GM18505 (cell line): ENCODE measurements at regions not wholly inside any gene's neighbourhood (a gene's known extent, or its start where the extent isn't known, plus 50 kb on each side); places are given as distances from the start of the nearest gene placed in this dataset.
"Not testable (repeated sequence)": the region's sequence is repeated elsewhere in the genome, so short reads cannot be mapped to it uniquely, and the experiment has no call there.

Source experiments
- ATAC-seq: cut with Tn5 transposase; IDR thresholded peaks from one replicate; pipeline ENCODE4 v1.9.1; 2021; ENCODE audit not compliant: unreplicated experiment
- POLR2A ChIP-seq: IDR thresholded peaks from 4 replicates; pipeline ENCODE4 v1.6.1; 2011; ENCODE audit warnings: borderline replicate concordance; ENCODE audit not compliant: insufficient read depth, insufficient read length; ENCODE audit errors: extremely low read depth

DNA sequence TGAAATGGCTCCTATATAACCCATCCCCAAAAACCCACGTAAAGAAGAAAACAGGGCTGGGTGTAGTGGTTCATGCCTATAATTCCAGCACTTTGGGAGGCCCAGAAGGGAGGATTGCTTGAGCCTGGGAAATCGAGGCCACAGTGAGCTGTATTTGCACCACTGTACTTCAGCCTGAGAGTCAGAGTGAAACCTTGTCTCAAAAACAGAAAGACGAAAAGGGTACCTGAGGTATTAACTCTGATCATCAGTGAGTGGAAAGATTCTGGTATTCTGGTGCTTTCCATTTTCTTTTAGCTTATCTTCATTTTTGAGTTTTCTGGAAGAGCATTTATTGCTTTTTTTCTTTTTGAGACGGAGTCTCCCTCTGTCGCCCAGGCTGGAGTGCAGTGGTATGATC is 110.6 kb upstream of the PRKX start:
- ATAC-seq: not testable (repeated sequence)

- no peak for ATAC-seq
- TF ChIP-seq POLR2A: no peak
Observed at GRCh38 chrX:3820167-3820566, 106.7 kb upstream of the PRKX start.

DNA sequence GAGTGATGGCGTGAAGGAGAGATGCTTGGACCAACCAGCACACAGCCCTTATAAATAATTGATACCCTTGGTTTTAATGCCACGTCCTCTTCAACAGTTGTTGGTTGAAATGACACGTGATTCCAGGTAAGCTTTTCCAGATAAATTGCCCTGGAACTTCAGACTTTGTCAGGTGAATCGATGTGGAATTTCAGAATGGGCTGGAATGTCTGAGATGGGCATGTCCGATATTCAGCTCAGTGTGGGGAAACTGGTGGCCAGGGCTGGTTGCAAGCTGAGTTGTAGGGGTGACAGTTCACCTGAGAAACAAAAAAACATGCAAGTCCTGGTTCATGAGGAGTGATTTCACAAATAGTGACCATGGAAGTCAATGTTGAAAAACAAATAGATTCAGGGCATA is 104.0 kb upstream of the PRKX start:
- not testable (repeated sequence) for ATAC-seq

DNA sequence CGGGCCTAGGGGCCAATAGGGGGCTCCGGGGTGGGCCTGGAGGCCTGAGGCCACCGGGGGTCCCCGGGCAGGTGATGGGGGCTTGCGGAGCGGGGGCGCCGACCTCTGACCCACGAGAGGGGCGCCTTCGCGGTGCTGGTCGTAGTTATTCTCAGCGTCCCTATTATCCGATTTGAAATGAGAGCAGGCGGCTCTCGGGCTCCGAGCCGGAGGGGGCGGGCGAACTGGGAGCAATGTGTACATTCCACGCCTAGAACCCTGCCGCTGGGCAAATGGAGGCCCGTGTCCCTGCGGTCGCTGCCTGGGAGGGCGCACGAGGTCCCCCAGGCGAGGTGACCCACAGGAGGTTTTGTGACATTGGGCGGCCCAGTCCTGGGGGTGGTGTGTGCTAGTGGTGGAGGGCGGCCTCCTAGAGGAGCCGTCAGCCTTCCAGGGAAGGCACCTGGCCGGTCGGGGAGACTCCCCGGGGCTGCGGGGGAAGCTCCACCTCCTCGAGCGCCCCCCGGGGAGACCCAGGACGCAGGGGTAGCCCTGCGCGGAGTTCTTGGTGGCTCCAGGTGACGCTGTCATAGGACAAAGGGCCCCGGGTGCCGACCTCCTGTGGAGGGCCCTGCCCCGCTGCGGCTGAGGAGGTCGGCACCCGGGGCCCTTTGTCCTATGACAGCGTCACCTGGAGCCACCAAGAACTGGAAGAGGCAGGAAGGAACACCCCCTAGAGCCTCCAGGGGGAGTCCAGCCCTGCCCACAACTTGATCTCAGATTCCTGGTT is 102.6 kb upstream of the PRKX start:
- TF ChIP-seq POLR2A: peak; percentile 43
- peak; percentile 10 for ATAC-seq

GRCh38 chrX:3811331-3812311 is 98.2 kb upstream of the PRKX start:
- no peak for TF ChIP-seq POLR2A
- ATAC-seq: no peak

- no peak for ATAC-seq
- TF ChIP-seq POLR2A: no peak
Observed at GRCh38 chrX:3807906-3808305, 94.5 kb upstream of the PRKX start.

GRCh38 chrX:3806630-3807029 is 93.2 kb upstream of the PRKX start:
- no peak for TF ChIP-seq POLR2A
- ATAC-seq: no peak

GRCh38 chrX:3803713-3804112 is 90.3 kb upstream of the PRKX start:
- no peak for ATAC-seq
- TF ChIP-seq POLR2A: no peak

GRCh38 chrX:3803305-3803704 is 89.9 kb upstream of the PRKX start:
- ATAC-seq: no peak
- TF ChIP-seq POLR2A: no peak

GRCh38 chrX:3795411-3795810 is 82.0 kb upstream of the PRKX start:
- not testable (repeated sequence) for ATAC-seq

GRCh38 chrX:3791449-3791848 is 78.0 kb upstream of the PRKX start:
- no peak for TF ChIP-seq POLR2A
- ATAC-seq: no peak

- ATAC-seq: no peak
- no peak for TF ChIP-seq POLR2A
Observed at GRCh38 chrX:3788494-3789233, 75.2 kb upstream of the PRKX start.

DNA sequence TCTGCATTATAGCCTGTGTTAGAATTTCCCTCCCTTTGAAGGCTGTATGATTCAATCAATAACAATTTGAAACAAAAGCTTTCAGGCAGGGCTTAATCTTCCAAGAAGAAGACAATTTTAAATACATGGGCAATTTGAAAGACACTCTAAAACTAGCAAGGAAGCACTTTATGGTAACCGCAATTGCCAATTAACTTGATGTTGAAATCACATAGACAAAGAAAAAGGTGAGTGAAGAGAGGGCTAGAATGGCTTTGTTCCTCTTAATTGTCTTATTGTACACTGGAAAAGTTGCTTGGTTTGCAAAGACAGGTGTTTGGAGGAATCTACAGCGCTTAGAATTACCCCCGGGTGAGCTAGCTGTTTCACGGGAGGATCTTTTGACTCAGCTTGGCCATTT is 74.4 kb upstream of the PRKX start:
- no peak for ATAC-seq
- TF ChIP-seq POLR2A: no peak

DNA sequence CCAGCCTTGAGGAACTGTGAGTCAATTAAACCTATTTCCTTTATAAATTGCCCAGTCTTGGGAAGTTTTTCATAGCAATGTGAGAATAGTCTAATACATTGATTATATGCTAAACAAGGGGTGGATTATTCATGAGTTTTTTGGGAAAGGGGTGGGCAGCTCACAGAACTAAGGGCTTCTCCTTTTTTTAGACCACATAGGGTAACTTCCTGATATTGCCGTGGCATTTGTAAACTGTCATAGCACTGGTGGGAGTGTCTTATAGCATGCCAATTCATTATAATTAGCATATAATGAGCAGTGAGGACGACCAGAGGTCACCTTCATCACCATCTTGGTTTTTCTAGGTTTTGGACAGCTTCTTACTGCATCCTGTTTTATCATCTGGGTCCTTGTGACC is 72.4 kb upstream of the PRKX start:
- ATAC-seq: not testable (repeated sequence)
